IMR-90 (cell line): ENCODE measurements at regions not wholly inside any gene's neighbourhood (a gene's known extent, or its start where the extent isn't known, plus 50 kb on each side); places are given as distances from the start of the nearest gene placed in this dataset.

Source experiments
- ATAC-seq: fragments of 200-7000 bp; cut with Tn5 transposase; 2 replicates; pipeline ENCODE4 v1.9.1; 2020; ENCODE audit warnings: low read depth, mild to moderate bottlenecking, moderate library complexity
- BruUV-seq: library from RNA; stranded (reverse); fragments of 400-500 nt; replicated peaks from 2 replicates; lab custom pipeline; 2021; lab: Mats Ljungman, UMichigan
- CTCF ChIA-PET: fragments of 300-600 bp; formaldehyde crosslinking; extraction: SDS; loops from one replicate; lab custom pipeline; 2021; ENCODE audit warnings: antibody characterized with exemption; lab: Yijun Ruan, JAX
- POLR2A ChIA-PET: fragments of 300-600 bp; sonication (Branson Sonifier 250); formaldehyde crosslinking; loops from one replicate; lab custom pipeline; 2022; ENCODE audit warnings: antibody characterized with exemption; ENCODE audit not compliant: unreplicated experiment; lab: Charles Lee
- DNase-seq: peaks from one replicate; pipeline ENCODE4 v3.0.0; 2013
- H2AFZ ChIP-seq: replicated peaks from 2 replicates; pipeline ENCODE3; 2013; ENCODE audit warnings: low read length, mild to moderate bottlenecking; ENCODE audit not compliant: poor library complexity
- H2AK5ac ChIP-seq: 2 replicates; pipeline ENCODE4 v1.6.1; 2013; ENCODE audit warnings: low read depth, low read length, inconsistent platforms
- H2AK9ac ChIP-seq: replicated peaks from 2 replicates; pipeline ENCODE3; 2013; ENCODE audit warnings: mild to moderate bottlenecking, low read depth, low read length, moderate library complexity; ENCODE audit not compliant: poor library complexity
- H2BK120ac ChIP-seq: 2 replicates; pipeline ENCODE4 v1.6.1; 2013; ENCODE audit warnings: low read depth, low read length, inconsistent platforms
- H2BK15ac ChIP-seq: 3 replicates; pipeline ENCODE4 v1.6.1; 2013; ENCODE audit warnings: low read depth, low read length, inconsistent platforms
- H2BK20ac ChIP-seq: 2 replicates; pipeline ENCODE4 v1.6.1; 2013; ENCODE audit warnings: low read depth, mild to moderate bottlenecking, inconsistent platforms, low read length, moderate library complexity
- H2BK5ac ChIP-seq: 2 replicates; pipeline ENCODE4 v1.6.1; 2013; ENCODE audit warnings: mild to moderate bottlenecking, low read depth, low read length, inconsistent platforms; ENCODE audit not compliant: poor library complexity, severe bottlenecking
- H3K14ac ChIP-seq: replicated peaks from 2 replicates; pipeline ENCODE4 v1.6.1; 2013; ENCODE audit warnings: low read depth, low read length, inconsistent platforms
- H3K18ac ChIP-seq: 2 replicates; pipeline ENCODE4 v1.6.1; 2013; ENCODE audit warnings: low read depth, low read length, control low read depth
- H3K23ac ChIP-seq: 2 replicates; pipeline ENCODE4 v1.6.1; 2013; ENCODE audit warnings: low read depth, low read length, inconsistent platforms
- H3K27ac ChIP-seq: 2 replicates; pipeline ENCODE4 v1.5.1; 2013; ENCODE audit warnings: mild to moderate bottlenecking, control low read depth, low read length; ENCODE audit not compliant: insufficient read depth
- H3K27me3 ChIP-seq: 2 replicates; pipeline ENCODE4 v1.6.1; 2013; ENCODE audit warnings: low read length; ENCODE audit not compliant: control insufficient read depth, insufficient read depth
- H3K36me3 ChIP-seq: 2 replicates; pipeline ENCODE4 v1.6.1; 2013; ENCODE audit warnings: low read length, mixed read lengths; ENCODE audit not compliant: control insufficient read depth, insufficient read depth
- H3K4ac ChIP-seq: 2 replicates; pipeline ENCODE4 v1.6.1; 2013; ENCODE audit warnings: low read depth, low read length, inconsistent platforms
- H3K4me1 ChIP-seq: 2 replicates; pipeline ENCODE4 v1.6.1; 2013; ENCODE audit warnings: low read length, mixed read lengths; ENCODE audit not compliant: control insufficient read depth, insufficient read depth
- H3K4me2 ChIP-seq: 2 replicates; pipeline ENCODE4 v1.6.1; 2013; ENCODE audit warnings: low read depth, mild to moderate bottlenecking, control low read depth, low read length, moderate library complexity
- H3K4me3 ChIP-seq: 2 replicates; pipeline ENCODE4 v1.5.1; 2013; ENCODE audit warnings: low read depth, mild to moderate bottlenecking, control low read depth, low read length, moderate library complexity; ENCODE audit not compliant: insufficient read depth
- H3K56ac ChIP-seq: 2 replicates; pipeline ENCODE4 v1.6.1; 2013; ENCODE audit warnings: low read length, inconsistent platforms; ENCODE audit not compliant: insufficient read depth; ENCODE audit errors: extremely low read depth
- H3K79me1 ChIP-seq, 2 experiments: 2 replicates each; pipeline ENCODE4 v1.6.1; 2013; ENCODE audit warnings: low read length in 2 of 2, inconsistent platforms in 1 of 2, low read depth in 1 of 2
- H3K9ac ChIP-seq: 2 replicates; pipeline ENCODE4 v1.6.1; 2013; ENCODE audit warnings: low read depth, low read length, control low read depth
- H3K9me1 ChIP-seq: 2 replicates; pipeline ENCODE4 v1.6.1; 2013; ENCODE audit warnings: low read length, inconsistent platforms; ENCODE audit not compliant: insufficient read depth
- H3K9me3 ChIP-seq: 2 replicates; pipeline ENCODE4 v1.6.1; 2013; ENCODE audit warnings: low read length; ENCODE audit not compliant: control insufficient read depth, insufficient read depth
- H4K20me1 ChIP-seq: 2 replicates; pipeline ENCODE4 v1.6.1; 2013; ENCODE audit warnings: low read length, inconsistent platforms; ENCODE audit not compliant: insufficient read depth
- H4K5ac ChIP-seq: 2 replicates; pipeline ENCODE4 v1.6.1; 2013; ENCODE audit warnings: mild to moderate bottlenecking, low read depth, low read length, control low read depth
- H4K8ac ChIP-seq, 2 experiments: 2 replicates each; pipeline ENCODE4 v1.6.1; 2013; ENCODE audit warnings: low read depth in 2 of 2, low read length in 2 of 2, control low read depth in 1 of 2, inconsistent platforms in 1 of 2
- H4K91ac ChIP-seq: 2 replicates; pipeline ENCODE4 v1.6.1; 2013; ENCODE audit warnings: low read depth, low read length, inconsistent platforms; ENCODE audit not compliant: insufficient read depth
- BHLHE40 ChIP-seq: fragments of 150-350 bp; IDR thresholded peaks from 2 replicates; pipeline ENCODE4 v1.6.1; 2016; ENCODE audit warnings: mild to moderate bottlenecking, low read depth, low read length
- CEBPB ChIP-seq: IDR thresholded peaks from 2 replicates; pipeline ENCODE4 v1.6.1; 2012; ENCODE audit warnings: low read depth, low read length, improper control_type of control experiment
- CHD1 ChIP-seq: IDR thresholded peaks from 2 replicates; pipeline ENCODE4 v1.6.1; 2012; ENCODE audit warnings: low read depth, low read length, improper control_type of control experiment
- FOS ChIP-seq: fragments of 150-350 bp; IDR thresholded peaks from 2 replicates; pipeline ENCODE4 v1.6.1; 2016; ENCODE audit warnings: low read depth, low read length
- MAFK ChIP-seq: IDR thresholded peaks from 2 replicates; pipeline ENCODE4 v1.6.1; 2012; ENCODE audit warnings: low read depth, low read length, improper control_type of control experiment
- MAZ ChIP-seq: IDR thresholded peaks from 2 replicates; pipeline ENCODE4 v1.6.1; 2012; ENCODE audit warnings: low read depth, mild to moderate bottlenecking, low read length, improper control_type of control experiment, moderate library complexity, borderline replicate concordance
- MXI1 ChIP-seq: IDR thresholded peaks from 2 replicates; pipeline ENCODE4 v1.6.1; 2012; ENCODE audit warnings: low read depth, mild to moderate bottlenecking, low read length, moderate library complexity, borderline replicate concordance
- NFE2L2 ChIP-seq: fragments of 150-350 bp; IDR thresholded peaks from 2 replicates; pipeline ENCODE4 v1.6.1; 2016; ENCODE audit warnings: low read depth, mild to moderate bottlenecking, low read length
- POLR2A ChIP-seq: IDR thresholded peaks from 2 replicates; pipeline ENCODE4 v1.6.1; 2012; ENCODE audit warnings: mild to moderate bottlenecking, low read depth, low read length
- RAD21 ChIP-seq: IDR thresholded peaks from 2 replicates; pipeline ENCODE4 v1.6.1; 2012; ENCODE audit warnings: low read length, improper control_type of control experiment
- RCOR1 ChIP-seq: IDR thresholded peaks from 2 replicates; pipeline ENCODE4 v1.6.1; 2012; ENCODE audit warnings: mild to moderate bottlenecking, low read length, improper control_type of control experiment; ENCODE audit not compliant: insufficient replicate concordance
- RFX5 ChIP-seq: IDR thresholded peaks from 2 replicates; pipeline ENCODE4 v1.8.0; 2012; ENCODE audit warnings: low read depth, mild to moderate bottlenecking, low read length, moderate library complexity
- SMC3 ChIP-seq: fragments of 150-350 bp; IDR thresholded peaks from 2 replicates; pipeline ENCODE4 v1.6.1; 2016; ENCODE audit warnings: low read depth, mild to moderate bottlenecking, antibody characterized with exemption, low read length, moderate library complexity
- WGBS, 2 experiments: methylation state at CpG; one replicate each; pipeline versions ENCODE4 v1.1.5 to v1.1.7; 2013; ENCODE audit warnings: missing lambda C conversion rate in 2 of 2; ENCODE audit not compliant: insufficient read length in 1 of 2; ENCODE audit errors: extremely low coverage in 2 of 2; 5-methylcytosine and 5-hydroxymethylcytosine counted together
- dilution Hi-C: fragments of 300-500 bp; cut with HindIII; formaldehyde crosslinking; loops from one replicate; pipeline ENCODE4 v1.14.3; 2018; ENCODE audit warnings: low sequenced_read_pairs; ENCODE audit not compliant: unreplicated experiment
- in situ Hi-C: fragments of 300-500 bp; cut with MboI; formaldehyde crosslinking; loops from 3 replicates; pipeline ENCODE4 v1.14.3; 2019; ENCODE audit warnings: low sequenced_read_pairs, inconsistent platforms, mixed read lengths
- intact Hi-C: fragments of 100-400 bp; cut with micrococcal nuclease; formaldehyde crosslinking; loops from 2 replicates; pipeline ENCODE4 v1.10.0; 2022
- TF ChIP-seq, protein P1 (sequence below): conservative IDR thresholded peaks from 2 replicates; pipeline ENCODE4 v1.5.1; 2012; ENCODE audit warnings: mild to moderate bottlenecking, low read depth, low read length, improper control_type of control experiment
- TF ChIP-seq, protein P2 (sequence below): fragments of 150-350 bp; IDR thresholded peaks from 2 replicates; pipeline ENCODE4 v1.6.1; 2017; ENCODE audit warnings: mild to moderate bottlenecking, antibody characterized with exemption, low read length, low read depth
- TF ChIP-seq, protein P3 (sequence below): fragments of 150-350 bp; IDR thresholded peaks from 2 replicates; pipeline ENCODE4 v1.6.1; 2016; ENCODE audit warnings: low read depth, mild to moderate bottlenecking, low read length, moderate library complexity, borderline replicate concordance

DNA sequence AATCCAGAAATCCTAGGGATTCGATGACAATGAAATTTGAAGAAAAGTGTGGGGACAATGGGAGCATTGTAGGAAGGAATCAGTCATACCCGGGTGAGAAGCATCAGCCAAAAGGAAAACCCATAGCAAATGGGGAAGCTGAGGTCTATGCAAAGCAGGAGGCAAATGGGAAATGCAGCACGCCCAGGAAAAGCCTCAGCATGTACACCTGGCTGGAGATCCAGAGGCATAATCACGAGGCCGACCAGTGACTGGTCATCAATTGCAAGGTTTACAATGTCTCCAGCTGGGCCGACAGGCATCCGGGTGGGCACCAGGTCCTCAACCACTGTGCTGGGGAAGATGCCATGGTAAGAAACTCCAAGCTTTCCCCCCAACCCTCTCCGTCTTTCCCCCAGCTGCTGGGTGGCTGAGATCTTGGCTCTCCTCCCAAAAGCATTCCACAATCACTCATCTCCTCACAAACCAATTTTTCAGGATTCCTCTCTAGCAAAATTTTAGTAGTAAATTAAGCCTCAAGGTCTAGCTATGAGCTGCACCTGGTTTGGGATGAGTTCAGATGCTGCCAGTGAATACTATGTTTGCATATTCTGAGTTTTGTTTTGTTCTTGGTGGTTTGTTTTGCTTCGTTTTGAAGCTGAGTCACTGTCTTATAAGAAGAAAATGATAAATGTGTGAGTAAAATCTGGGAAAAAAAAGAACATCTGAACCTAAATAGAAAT, 98.0 kb upstream of the OR5AK2 start:
- TF ChIP-seq CEBPB = no peak
- no peak for TF ChIP-seq RAD21
- TF ChIP-seq RFX5 = no peak
- TF ChIP-seq RCOR1 = no peak
- TF ChIP-seq FOS = no peak
- TF ChIP-seq, protein P1, sequence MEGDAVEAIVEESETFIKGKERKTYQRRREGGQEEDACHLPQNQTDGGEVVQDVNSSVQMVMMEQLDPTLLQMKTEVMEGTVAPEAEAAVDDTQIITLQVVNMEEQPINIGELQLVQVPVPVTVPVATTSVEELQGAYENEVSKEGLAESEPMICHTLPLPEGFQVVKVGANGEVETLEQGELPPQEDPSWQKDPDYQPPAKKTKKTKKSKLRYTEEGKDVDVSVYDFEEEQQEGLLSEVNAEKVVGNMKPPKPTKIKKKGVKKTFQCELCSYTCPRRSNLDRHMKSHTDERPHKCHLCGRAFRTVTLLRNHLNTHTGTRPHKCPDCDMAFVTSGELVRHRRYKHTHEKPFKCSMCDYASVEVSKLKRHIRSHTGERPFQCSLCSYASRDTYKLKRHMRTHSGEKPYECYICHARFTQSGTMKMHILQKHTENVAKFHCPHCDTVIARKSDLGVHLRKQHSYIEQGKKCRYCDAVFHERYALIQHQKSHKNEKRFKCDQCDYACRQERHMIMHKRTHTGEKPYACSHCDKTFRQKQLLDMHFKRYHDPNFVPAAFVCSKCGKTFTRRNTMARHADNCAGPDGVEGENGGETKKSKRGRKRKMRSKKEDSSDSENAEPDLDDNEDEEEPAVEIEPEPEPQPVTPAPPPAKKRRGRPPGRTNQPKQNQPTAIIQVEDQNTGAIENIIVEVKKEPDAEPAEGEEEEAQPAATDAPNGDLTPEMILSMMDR = no peak
- TF ChIP-seq, protein P2, sequence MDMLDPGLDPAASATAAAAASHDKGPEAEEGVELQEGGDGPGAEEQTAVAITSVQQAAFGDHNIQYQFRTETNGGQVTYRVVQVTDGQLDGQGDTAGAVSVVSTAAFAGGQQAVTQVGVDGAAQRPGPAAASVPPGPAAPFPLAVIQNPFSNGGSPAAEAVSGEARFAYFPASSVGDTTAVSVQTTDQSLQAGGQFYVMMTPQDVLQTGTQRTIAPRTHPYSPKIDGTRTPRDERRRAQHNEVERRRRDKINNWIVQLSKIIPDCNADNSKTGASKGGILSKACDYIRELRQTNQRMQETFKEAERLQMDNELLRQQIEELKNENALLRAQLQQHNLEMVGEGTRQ = no peak
- TF ChIP-seq BHLHE40 = no peak
- no peak for TF ChIP-seq MAFK
- TF ChIP-seq, protein P3, sequence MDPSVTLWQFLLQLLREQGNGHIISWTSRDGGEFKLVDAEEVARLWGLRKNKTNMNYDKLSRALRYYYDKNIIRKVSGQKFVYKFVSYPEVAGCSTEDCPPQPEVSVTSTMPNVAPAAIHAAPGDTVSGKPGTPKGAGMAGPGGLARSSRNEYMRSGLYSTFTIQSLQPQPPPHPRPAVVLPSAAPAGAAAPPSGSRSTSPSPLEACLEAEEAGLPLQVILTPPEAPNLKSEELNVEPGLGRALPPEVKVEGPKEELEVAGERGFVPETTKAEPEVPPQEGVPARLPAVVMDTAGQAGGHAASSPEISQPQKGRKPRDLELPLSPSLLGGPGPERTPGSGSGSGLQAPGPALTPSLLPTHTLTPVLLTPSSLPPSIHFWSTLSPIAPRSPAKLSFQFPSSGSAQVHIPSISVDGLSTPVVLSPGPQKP = no peak
- TF ChIP-seq CHD1 = no peak
- TF ChIP-seq MAZ = no peak
- no peak for TF ChIP-seq NFE2L2
- TF ChIP-seq MXI1 = no peak
- no peak for TF ChIP-seq SMC3
- TF ChIP-seq POLR2A = no peak
- Histone ChIP-seq H3K4me2 (no peak overlapping the region), H3K4ac (no peak overlapping the region), H4K91ac (no peak overlapping the region), H3K4me3 (no peak overlapping the region), H3K18ac (no peak overlapping the region), H3K36me3 (no peaks in the 10 kb centered on the region), H3K79me1 (no peaks in the 10 kb centered on the region), H3K27me3 (no peaks in the 10 kb centered on the region), H2BK15ac (no peak overlapping the region), H3K9ac (no peak overlapping the region), H3K4me1 (no peaks in the 10 kb centered on the region), H2AFZ (no peak overlapping the region), H3K27ac (no peak overlapping the region), H2BK20ac (no peak overlapping the region), H2BK5ac (no peak overlapping the region), H3K23ac (no peak overlapping the region), H4K8ac (no peak overlapping the region), H4K5ac (no peak overlapping the region), H3K56ac (no peak overlapping the region), H3K14ac (no peak overlapping the region), H3K9me3 (no peaks in the 10 kb centered on the region), H2AK9ac (no peak overlapping the region), H3K9me1 (no peaks in the 10 kb centered on the region), H2BK120ac (no peak overlapping the region), H2AK5ac (no peak overlapping the region), H4K20me1 (no peaks in the 10 kb centered on the region)
- dilution Hi-C loops (no loop called here), intact Hi-C loops (no loop called here), in situ Hi-C loops (no loop called here)
- no TSS peak for BruUV-seq
- ChIA-PET CTCF (no interaction called here), POLR2A (no interaction called here)
- ATAC-seq (no peak), DNase-seq (no peak)
- WGBS, 2 experiments = 54% methylated on average over 6 of the region's 9 CpGs; no CpG with 5 or more reads in 1 of the 2 experiments
